Muscle of arm (tissue), 1 donor: ENCODE measurements at regions not wholly inside any gene's neighbourhood (a gene's known extent, or its start where the extent isn't known, plus 50 kb on each side); places are given as distances from the start of the nearest gene placed in this dataset.
"Not testable (repeated sequence)": the region's sequence is repeated elsewhere in the genome, so short reads cannot be mapped to it uniquely, and the experiment has no call there.

Experiments used
- DNase-seq: peaks from one replicate; pipeline ENCODE4 v3.0.0-alpha.2; 2013

DNA sequence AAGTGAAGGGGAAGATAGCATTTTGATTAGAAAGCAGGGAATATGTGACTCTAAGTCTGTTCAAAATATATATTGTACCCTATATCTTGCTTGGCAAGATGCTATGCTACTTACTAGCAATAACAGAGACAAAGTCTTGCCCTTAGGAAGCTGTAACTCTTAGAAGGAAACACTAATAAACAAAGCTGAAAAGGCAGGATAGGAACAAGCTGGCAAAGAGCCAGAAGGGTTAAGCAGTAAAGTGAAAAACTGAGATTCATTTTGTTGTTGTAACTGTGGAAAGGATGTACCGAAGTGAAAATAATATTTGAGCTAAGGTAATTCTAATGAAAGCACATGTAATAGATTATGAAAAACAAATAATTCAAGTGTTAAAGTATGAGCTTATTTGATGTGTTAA is 527.1 kb upstream of the FLRT2 start:
- no peak for DNase-seq

DNA sequence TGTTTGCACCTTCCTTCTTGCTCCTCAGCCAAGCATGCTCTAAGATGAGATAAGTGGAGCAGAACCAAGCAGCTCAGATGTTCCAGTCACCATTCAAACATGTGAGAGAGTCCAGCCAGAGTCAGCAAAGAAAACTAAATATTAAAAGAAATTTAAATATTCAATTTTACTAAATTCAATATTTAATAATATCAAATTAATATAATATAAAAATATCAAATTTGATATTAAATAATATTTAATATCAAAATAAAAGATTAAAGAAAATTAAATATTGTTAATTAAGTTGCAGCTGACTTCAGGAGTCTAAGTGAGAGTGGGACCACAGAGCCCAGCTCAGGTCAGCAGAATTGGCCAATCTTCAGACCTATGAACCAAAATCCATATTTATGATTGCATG is 526.1 kb upstream of the FLRT2 start:
- DNase-seq = no peak

GRCh38 chr14:85009506-85009905 is 520.4 kb upstream of the FLRT2 start:
- no peak for DNase-seq

GRCh38 chr14:85010186-85010585 is 519.8 kb upstream of the FLRT2 start:
- no peak for DNase-seq

DNA sequence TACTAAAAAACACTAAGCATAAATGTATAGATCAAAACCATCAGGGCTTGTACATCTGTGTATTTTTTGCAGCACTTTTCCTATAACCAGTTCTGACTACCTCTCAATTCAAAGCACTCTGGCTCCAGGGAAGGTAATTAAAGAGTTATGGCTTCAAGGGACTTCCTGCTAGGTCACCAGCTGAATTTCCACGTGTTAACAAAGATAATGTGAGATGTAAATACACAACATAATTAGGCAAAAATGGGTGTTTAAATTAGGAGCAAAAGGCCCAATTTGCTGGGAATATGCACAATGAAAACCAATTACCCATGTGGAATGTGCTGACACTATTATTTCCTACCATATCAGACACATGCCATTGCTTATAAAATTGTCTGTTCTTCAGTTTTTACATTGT is 513.4 kb upstream of the FLRT2 start:
- DNase-seq = no peak

GRCh38 chr14:85023866-85024265 is 506.1 kb upstream of the FLRT2 start:
- not testable (repeated sequence) for DNase-seq

GRCh38 chr14:85024931-85025330 is 505.0 kb upstream of the FLRT2 start:
- DNase-seq = no peak

GRCh38 chr14:85027681-85028370 is 502.1 kb upstream of the FLRT2 start:
- DNase-seq = no peak

DNA sequence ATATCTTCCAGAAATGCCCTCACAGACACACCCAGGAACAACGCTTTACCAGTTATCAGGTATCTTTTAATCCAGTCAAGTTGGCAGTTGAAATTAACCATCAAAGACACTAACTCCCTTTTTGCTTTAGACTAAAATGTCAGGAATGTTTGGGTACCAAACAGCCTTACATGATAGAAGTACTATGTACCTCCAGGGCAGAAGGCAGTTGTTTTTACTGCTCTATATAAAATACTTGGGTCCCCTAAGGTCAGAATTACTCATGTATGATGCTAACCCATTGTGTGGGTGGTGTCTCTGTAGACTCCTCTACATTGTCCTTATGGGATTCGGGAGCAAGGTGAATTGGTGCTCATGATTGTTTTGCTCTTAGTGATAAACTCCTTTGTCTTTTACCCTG is 492.5 kb upstream of the FLRT2 start:
- no peak for DNase-seq

GRCh38 chr14:85038526-85039352 is 491.2 kb upstream of the FLRT2 start:
- no peak for DNase-seq

- DNase-seq = no peak
Measured at GRCh38 chr14:85039353-85039626, 490.7 kb upstream of the FLRT2 start.

DNA sequence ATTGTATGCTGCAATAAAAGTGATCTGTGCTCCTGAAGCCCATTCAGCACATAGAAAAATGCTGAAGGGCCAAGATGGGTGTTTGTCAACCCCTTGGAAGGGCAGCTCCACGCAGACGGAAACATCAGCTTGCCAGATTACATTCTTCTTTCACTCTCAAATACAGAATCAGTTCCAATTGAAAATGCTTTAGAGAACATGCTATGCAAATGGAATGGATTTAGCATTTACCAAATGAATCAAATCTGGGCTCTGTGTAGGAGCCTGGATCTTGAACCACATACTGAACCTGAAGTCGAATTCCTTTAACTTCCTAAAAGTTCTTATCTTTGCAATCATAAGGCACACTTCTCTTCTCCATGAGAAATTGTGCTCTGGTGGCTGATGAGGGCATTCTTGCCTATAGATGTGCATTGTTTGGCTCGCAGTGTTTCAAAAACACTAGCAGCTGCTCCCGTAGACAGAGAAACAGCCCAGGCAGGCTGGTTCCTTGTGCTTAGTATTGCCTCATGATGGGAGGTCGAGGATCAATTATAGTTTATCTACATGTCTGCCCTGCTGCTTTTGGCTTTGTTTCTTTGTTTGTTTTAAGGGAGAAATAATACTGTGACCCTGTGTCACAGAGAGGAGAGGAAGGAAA is 489.8 kb upstream of the FLRT2 start:
- DNase-seq = no peak

DNA sequence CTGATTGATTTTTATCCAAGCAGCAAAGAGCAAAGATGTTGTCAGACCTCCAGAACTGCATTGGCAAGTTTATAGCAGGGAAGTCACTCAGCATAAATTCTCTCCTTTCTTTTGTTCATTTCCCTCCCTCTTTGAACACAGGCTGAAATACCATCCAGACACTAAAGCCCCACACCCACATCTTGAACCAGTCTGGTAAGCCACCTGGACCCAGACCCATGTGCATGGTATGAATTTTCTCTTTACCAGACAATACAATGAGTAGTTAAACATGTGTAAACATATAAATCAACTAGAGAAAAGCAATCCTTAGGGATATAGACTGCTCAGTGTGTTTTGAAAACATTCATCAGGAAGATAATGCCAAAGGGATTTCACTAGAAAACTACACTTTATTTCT is 488.3 kb upstream of the FLRT2 start:
- no peak for DNase-seq

- no peak for DNase-seq
Measured at GRCh38 chr14:85042301-85042700, 487.6 kb upstream of the FLRT2 start.

GRCh38 chr14:85050180-85050579 is 479.8 kb upstream of the FLRT2 start:
- DNase-seq = no peak

- no peak for DNase-seq
Measured at GRCh38 chr14:85052646-85053045, 477.3 kb upstream of the FLRT2 start.

DNA sequence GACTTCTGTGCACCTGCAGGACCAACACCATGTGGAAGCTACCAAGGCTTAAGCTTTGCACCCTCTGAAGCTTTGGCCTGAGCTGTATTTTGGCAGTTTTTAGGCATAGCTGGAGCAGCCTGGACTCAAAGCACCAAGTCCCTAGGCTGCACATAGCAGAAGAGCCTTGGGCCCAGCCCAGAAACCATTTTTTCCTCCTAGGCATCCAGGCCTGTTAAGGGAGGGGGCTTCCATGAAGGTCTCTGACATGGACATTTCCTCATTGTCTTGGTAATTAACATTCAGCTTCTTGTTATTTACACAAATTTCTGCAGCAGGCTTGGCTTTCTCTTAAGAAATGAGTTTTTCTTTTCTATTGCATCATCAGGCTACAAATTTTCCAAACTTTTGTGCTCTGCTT is 475.8 kb upstream of the FLRT2 start:
- no peak for DNase-seq

DNA sequence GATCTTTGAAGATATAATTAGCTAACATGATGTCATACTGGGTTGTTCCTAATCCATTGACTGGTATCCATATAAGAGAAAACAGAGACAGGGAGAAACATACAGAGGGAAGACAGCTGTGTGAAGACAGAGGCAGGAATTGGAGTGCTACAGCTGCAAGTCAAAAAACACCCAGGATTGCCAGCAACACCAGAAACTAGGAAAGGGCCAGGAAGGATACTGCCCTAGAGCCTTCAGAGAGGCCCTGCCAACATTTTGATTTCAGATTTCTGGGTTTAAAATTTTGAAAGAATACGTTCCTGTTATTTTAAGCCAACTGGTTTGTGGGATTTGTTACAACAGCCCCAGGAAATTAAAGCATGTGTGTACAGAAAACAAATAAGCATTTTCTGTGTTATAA is 473.7 kb upstream of the FLRT2 start:
- DNase-seq = no peak

DNA sequence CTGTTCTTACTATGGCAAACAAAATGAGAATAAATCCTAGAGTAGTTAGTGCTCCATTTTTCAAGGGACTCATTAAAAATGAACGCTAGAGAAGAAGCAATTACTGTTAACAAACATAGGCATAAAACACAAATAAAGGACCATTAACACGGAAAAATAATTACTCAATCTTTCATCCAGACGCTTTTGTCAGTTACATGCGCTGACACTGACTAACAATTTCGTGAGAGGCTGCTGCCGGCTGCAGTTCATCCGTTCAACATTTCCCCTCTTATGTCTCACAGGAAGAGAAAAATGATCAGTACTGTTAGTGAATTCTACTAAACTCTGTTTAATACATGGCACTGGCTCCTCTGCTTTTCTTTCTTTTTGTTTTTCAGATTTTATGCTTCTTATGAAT is 472.7 kb upstream of the FLRT2 start:
- DNase-seq = no peak

- DNase-seq = no peak
Measured at GRCh38 chr14:85058150-85058549, 471.8 kb upstream of the FLRT2 start.

DNA sequence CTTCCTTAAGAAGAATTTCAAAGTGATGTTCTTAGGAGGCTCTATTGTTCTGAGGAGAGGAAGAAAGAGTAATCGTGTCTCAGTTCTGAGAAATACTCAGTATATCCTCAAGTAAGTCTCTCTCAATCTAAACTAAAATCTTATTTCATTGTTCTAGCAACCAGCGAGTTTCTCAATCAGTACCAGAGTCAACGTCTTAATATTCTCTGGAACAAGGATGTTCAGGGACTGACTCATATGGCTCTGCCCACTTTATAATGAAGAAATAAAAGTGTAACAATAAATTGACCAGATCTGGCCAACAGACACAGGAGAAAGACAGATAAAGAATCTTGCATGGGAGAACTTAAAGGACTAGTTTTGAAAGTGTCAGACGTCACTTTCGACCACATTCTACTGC is 469.8 kb upstream of the FLRT2 start:
- no peak for DNase-seq

DNA sequence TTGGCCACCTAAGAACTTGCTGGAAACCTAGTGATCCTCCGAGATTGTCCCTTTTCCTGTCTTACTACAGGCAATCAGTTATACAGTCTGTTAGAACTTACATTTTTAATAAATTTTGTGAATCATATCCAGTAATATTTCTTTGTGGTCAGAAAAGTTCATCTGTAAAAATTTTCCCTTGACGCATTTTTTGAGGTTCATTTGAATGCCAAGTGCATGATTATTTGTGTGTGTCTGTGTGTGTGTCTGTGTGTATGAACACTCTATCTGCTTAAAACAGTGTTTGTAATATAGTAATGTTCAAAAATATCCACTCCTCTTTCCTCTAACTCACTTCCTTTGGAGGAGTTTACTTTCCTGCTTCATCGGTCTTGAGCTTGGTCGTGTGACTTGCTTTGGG is 468.7 kb upstream of the FLRT2 start:
- DNase-seq = no peak

- no peak for DNase-seq
Measured at GRCh38 chr14:85063747-85064146, 466.2 kb upstream of the FLRT2 start.
